Activated CD8-positive, alpha-beta memory T cell treated with anti-CD3 and anti-CD28 coated beads, Interleukin-2, amount 50 U/mL, for 1 hour (primary cell): ENCODE measurements at regions not wholly inside any gene's neighbourhood (a gene's known extent, or its start where the extent isn't known, plus 50 kb on each side); places are given as distances from the start of the nearest gene placed in this dataset.
"Not testable (repeated sequence)": the region's sequence is repeated elsewhere in the genome, so short reads cannot be mapped to it uniquely, and the experiment has no call there.

Source experiments
- DNase-seq: peaks from one replicate; pipeline ENCODE4 v3.0.0-alpha.2; 2020; ENCODE audit errors: extremely low read depth

GRCh38 chr10:4262870-4263600 is 478.0 kb upstream of the KLF6 start:
- DNase-seq, result no peak

- no peak for DNase-seq
These were observed 477.4 kb upstream of the KLF6 start for GRCh38 chr10:4262449-4262848.

- DNase-seq, result no peak
These were observed 475.6 kb upstream of the KLF6 start for GRCh38 chr10:4260483-4261124.

- DNase-seq, result no peak
These were observed 473.0 kb upstream of the KLF6 start for GRCh38 chr10:4257939-4258465.

- DNase-seq, result no peak
These were observed 472.0 kb upstream of the KLF6 start for GRCh38 chr10:4256971-4257370.

GRCh38 chr10:4255751-4256150 is 470.7 kb upstream of the KLF6 start:
- no peak for DNase-seq

- DNase-seq, result no peak
These were observed 469.3 kb upstream of the KLF6 start for GRCh38 chr10:4254101-4254994.

GRCh38 chr10:4252701-4253100 is 467.7 kb upstream of the KLF6 start:
- DNase-seq, result no peak

- no peak for DNase-seq
These were observed 465.5 kb upstream of the KLF6 start for GRCh38 chr10:4250587-4250887.

GRCh38 chr10:4249841-4250586 is 465.0 kb upstream of the KLF6 start:
- DNase-seq, result no peak

GRCh38 chr10:4247379-4247778 is 462.4 kb upstream of the KLF6 start:
- no peak for DNase-seq

- no peak for DNase-seq
These were observed 461.9 kb upstream of the KLF6 start for GRCh38 chr10:4246881-4247358.

GRCh38 chr10:4243651-4244050 is 458.6 kb upstream of the KLF6 start:
- no peak for DNase-seq

- no peak for DNase-seq
These were observed 458.2 kb upstream of the KLF6 start for GRCh38 chr10:4243169-4243568.

- no peak for DNase-seq
These were observed 457.6 kb upstream of the KLF6 start for GRCh38 chr10:4242561-4243035.

GRCh38 chr10:4241724-4242345 is 456.8 kb upstream of the KLF6 start:
- DNase-seq, result no peak

- no peak for DNase-seq
These were observed 455.7 kb upstream of the KLF6 start for GRCh38 chr10:4240608-4241197.

GRCh38 chr10:4239186-4239585 is 454.2 kb upstream of the KLF6 start:
- DNase-seq, result no peak

GRCh38 chr10:4236905-4237304 is 451.9 kb upstream of the KLF6 start:
- DNase-seq, result not testable (repeated sequence)

- no peak for DNase-seq
These were observed 449.7 kb upstream of the KLF6 start for GRCh38 chr10:4234661-4235060.

GRCh38 chr10:4231439-4231838 is 446.4 kb upstream of the KLF6 start:
- no peak for DNase-seq
